Activated CD8-positive, alpha-beta memory T cell treated with anti-CD3 and anti-CD28 coated beads, Interleukin-2, amount 50 U/mL, for 4 hours (primary cell): ENCODE measurements at regions not wholly inside any gene's neighbourhood (a gene's known extent, or its start where the extent isn't known, plus 50 kb on each side); places are given as distances from the start of the nearest gene placed in this dataset.
"Not testable (repeated sequence)": the region's sequence is repeated elsewhere in the genome, so short reads cannot be mapped to it uniquely, and the experiment has no call there.

ENCODE experiments used
- DNase-seq: peaks from one replicate; pipeline ENCODE4 v3.0.0-alpha.2; 2020

DNA sequence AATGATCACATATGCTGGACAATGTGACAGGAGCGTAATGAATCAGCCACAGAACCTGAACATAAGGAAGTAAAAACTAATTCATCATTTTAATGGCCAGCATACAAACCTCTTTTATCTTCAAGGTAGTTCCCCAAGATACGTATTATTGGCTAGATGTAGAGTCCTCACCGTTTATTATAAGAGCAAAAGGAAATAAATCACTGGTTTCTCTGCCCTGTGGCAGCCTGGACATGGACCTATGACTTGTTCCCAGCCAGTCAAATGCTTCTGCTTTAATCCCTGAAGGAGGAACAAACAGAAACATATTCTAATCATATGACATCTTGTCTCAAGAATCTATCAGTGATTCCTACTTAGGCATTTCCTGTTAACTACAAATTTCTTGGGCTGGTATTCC is 86.8 kb upstream of the FAM241A start:
- no peak for DNase-seq

DNA sequence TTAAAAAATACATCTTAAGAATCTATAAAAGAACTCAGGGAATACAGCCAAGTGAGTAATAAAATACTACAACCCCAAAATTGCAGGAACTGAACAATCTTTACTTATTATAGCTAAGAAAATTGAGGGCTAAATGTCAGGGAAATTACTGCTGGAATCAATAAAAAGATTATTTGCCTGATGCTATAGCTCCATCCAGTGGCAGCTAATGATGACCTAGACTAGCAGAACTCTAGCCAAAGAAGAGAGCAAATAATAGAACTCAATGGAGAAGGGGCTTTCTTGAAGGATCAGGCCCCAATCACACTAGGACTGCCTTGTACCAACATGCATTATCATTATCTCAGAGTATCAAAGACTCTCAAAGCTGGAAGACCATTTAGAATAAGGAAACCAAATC is 85.0 kb upstream of the FAM241A start:
- no peak for DNase-seq

DNA sequence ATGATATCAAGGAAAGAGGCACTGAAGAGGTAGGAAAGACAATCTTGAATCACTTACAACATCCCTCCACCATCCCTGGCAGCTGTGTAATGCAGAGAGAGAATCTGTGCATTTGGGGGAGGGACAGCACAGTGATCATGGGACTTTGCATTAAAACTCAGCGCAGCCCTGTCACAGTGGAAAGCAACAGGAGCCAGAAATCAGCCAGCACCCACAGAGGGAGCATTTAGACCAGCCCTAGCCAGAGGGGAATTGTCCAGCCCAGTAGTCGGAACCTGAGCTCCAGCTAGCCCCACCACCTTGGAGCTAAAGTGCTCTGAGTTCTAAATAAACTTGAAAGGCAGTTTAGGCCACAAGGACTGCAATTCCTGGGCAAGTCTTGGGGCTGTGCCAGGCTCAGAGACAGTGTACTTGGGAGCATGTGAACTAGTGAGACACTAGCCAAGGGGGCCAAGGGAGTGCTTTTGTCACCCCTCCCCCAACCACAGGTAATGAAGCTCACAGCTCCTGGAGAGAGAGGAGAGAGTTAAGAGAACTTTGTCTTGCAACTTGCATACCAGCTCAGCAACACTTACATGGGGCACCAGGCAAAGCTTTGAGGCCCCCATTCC is 83.9 kb upstream of the FAM241A start:
- no peak for DNase-seq

DNA sequence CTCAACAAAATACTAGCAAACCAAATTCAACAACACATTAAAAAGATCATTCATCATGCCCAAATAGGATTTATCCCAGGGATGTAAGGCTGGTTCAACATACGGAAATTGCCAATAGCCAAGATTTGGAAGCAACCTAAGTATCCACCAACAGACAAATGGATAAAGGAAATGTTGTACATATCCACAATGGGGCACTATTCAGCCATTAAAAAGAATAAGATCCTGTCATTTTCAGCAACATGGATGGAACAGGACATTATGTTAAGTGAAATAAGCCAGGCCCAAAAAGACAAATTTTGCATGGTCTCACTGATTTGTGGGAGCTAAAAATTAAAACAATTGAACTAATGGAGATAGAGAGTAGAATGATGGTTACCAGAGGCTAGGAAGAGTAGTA is 82.0 kb upstream of the FAM241A start:
- no peak for DNase-seq

DNA sequence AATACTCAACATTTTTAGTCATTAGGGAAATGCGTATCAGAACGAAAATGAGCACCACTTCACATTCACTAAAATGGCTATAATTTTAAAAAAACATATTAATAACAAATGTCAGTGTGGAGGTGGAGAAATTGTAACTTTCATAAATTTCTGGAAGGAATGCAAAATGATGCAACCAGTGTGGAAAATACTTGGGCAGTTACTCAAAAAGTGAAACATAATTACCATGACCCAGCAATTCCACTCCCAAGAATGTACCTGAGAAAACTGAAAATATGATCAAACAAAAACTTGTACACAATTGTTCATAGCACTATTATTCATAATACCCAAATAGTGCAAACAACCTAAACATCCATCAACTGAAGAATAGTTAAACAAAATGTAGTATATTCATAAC is 76.1 kb upstream of the FAM241A start:
- no peak for DNase-seq

DNA sequence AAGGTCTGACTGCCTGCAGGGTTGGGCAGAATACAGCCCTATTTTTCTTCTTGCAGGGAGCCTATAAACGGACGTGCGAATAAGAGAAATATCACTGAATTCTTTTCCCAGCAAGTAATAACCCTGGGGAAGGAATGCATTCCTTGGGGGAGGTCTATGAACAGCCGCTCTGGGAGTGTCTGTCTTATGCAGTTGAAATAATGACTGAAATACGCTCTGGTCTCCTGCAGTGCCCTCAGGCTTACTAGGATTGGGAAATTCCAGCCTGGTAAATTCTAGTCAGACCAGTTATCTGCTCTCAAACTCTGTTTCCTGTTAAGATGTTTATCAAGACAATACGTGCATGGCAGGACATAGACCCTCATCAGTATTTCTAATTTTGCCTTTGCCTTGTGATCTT is 72.1 kb upstream of the FAM241A start:
- DNase-seq, result no peak

DNA sequence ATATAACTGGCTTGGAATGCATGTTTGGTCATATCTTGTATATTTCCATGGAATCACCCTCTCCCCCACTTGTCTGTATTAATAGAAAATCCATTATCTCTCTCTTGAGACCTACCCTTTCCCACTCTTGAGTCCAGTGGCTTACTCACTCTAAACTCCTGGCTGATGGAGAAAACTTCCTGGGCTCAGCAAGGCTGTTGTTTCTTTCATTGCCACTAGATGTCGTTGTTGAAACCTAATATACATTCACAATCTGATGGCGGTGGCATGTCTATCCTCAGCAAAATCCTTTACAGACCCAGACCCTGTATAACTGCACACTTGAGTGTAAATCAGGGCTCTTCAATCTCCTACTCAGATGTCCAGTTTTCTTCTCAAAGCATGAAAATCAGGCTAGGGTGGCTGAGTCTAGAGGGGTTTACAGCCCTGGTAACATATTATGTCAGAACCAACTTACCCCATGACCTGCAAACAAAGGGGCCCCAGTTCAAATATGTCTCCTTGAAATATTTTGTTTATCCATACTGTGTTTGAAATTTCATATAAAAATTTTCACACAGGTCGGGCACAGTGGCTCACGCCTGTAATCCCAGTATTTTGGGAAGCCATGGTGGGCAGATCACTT is 70.0 kb upstream of the FAM241A start:
- DNase-seq, result no peak

DNA sequence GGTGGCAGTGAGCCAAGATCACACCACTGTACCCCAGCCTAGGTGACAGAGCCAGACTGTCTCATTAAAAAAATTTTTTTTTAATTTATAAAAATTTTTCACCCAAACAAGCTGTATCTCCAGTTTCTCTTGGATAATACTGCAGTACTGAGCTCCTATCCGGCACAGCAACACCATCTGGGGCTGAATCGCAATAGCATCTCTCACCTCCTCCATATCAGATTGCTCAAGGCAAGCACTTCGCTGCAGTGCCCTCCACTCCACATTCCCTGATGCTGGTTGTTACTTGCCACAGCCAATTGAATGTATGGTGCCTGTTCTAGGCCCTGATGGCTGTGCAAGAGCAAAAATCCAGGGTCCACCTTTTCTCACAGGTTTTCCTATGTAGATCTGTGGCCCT is 69.3 kb upstream of the FAM241A start:
- DNase-seq, result no peak

DNA sequence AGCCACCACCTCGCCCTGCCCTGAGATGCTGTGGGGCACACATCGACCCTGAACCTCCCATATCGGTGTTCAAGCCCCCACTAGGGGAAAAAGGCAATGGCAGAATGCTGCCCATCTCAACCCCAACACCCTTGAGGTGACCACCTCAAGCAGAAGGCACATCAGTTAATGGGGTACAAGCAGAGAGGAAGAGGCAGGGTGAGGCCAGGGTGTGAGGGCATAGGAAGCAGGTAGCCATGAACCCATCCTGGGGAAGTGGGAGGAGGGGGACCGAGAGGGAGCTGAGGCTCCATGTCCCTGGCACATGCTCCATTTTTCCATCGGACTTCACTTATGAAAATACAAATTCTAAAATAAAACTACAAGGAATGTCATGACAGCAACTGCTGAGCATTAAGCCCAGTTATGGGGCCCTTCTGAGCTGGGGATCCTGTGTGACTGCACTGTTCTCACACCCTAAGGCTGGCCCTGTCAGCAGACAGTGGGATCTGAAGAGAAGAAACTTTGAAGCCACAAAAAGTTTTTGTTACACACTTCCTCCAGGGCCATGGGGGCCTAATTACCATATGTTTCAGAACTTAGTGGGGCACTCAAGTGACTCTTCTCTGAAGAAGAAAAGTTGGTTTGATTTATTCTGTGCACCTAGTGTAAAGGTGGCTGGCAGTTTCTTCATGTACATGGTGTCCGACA is 68.2 kb upstream of the FAM241A start:
- DNase-seq, result no peak

DNA sequence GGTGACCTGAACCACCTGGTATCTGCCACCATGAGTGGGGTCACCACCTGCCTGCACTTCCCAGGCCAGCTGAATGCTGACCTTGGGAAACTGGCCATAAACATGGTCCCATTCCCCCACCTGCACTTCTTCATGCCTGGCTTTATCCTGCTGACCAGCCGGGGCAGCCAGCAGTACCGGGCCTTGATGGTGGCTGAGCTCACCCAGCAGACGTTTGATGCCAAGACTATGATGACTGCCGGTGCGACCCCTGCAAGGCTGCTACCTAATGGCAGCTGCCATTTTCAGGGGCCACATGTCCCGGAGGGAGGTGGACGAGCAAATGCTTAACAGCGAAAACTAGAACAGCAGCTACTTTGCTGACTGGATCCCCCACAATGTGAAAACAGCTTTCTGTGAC is 67.5 kb upstream of the FAM241A start:
- DNase-seq, result no peak

DNA sequence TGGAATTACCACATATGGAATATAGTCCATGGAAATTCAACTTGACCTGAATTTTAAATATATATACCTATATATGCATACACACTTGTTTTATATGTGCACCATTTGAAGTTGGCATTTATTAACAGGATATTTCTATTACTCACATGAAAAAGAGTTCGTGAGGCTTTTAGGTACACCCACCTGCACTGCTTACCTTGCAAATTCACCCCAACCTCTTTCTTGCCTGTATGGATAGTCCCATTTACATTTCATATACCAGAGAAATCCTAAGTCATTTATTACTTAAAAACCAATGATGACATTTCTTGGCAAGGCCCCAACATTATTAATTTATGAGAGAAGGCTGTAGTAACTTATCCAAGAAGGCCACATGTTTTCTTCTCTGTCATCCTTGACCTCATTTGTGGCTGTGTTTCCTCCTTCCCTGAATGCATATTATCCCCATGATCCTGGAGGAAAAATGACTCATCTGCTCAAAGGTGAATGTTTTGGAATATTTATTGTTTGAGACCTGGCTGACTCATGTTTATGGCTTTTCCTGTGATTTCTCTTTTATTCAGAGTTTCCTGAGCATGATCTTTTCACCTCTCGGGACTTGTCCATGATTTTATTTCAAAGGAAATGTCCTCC is 62.2 kb upstream of the FAM241A start:
- DNase-seq, result no peak

DNA sequence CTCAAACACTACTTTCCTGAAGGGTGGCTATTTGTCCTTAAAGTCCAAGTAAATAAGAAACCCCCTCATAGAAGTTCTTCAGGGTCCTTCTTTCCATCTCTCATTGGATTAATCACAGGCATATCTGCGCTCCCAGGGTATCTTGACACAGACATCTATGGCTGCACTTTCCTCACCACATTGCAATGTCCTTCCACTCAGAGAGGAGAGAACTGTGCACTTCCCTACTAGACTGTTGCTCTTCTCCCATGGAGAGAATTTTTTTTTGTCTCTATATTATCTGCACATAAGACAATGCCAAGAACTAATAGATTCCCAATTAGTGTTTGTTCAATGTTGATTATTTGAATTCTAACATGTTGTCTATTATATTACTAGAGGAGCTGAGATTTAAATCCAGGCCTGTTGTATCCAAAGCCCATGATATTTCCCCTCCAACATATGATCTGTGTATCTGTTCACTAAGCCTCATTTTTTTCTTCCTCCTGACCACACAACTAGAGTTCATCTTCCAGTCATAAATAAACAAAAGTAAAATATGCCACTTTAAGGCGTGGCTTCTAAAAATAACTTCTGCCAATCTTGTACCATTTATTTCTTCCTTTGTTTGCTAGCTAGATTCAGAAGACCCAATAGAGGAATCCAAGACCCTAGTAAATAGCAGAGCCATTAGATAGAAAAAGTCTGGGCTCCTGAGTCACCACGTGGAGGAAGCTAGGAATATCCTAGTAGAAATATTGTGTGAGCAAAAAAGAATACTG is 61.5 kb upstream of the FAM241A start:
- DNase-seq, result no peak

DNA sequence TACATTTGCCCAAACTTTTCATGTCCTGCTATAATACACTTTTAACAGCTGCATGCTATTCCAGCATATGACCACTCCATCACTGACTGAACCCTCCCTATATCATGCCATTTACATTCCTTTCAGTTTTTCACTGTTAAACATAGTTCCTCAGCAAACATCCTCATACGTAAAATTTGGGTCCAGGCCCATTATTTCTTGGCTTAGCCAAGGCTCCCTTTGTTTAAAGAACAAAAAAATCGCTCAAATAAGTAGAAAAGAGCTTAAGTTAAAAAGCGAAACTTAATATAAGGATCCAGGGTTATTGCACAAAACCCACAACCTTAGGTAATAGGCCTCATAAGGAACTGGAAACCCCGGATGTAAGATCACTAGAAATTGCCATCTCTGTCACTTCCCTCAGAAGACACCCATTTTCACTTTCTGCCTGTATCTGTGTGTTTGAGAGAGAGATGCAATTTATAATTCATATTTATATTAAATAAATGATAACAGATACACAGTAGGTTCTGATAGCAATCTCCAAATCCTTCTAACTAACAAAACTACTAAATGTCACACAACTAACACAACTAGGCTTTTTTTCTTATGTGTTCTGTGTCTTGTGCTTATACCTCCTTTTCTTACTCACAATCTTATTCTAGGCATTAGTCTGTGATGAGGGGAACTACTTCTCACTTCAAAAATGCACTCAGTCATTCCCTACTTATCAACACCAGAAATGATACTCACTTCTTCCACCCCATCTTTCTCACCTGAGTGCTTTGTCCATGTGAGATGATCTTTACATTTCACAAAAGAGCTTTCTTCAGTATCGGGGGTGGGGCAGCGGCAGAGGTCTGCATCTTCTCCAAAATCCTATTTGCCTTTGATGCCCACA is 59.9 kb upstream of the FAM241A start:
- DNase-seq, result no peak

DNA sequence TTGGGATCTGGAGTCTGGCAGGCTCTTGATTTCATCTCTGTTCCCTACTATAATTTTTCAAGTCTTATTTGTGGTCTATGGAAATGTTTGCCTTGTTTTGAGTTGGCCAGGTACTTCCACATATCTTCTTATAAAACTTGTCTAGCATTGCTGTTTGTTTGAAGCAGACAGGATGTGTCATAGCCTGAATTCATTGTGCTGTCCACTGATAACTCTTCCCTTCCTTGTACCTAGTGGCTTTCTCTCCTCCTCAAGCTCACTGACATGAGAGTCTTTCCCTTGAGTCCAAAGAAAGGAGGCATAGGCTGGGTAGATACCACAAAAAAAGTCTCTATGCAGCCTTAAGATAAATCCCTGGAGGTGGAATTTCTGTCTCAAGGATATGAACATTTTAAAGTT is 59.2 kb upstream of the FAM241A start:
- no peak for DNase-seq

DNA sequence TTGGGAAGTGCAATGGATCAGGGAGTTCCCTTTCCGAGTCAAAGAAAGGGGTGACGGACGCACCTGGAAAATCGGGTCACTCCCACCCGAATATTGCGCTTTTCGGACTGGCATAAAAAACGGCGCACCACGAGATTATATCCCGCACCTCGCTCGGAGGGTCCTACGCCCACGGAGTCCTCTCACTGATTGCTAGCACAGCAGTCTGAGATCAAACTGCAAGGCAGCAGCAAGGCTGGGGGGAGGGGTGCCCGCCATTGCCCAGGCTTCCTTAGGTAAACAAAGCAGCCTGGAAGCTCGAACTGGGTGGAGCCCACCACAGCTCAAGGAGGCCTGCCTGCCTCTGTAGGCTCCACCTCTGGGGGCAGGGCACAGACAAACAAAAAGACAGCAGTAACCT is 58.6 kb upstream of the FAM241A start:
- not testable (repeated sequence) for DNase-seq

DNA sequence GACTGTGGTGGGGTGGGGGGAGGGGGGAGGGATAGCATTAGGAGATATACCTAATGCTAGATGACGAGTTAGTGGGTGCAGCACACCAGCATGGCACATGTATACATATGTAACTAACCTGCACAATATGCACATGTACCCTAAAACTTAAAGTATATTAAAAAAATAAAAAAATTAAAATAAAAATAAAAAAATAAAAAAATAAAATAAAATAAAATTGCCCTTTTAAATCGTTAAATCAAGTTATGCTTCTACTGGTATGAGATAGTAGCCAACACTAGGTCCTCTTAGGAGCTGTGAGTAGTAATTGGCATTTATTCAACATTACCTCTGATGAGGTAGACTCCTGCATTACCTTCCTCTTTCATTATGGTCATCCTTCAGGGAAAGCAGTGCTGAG is 52.9 kb upstream of the FAM241A start:
- DNase-seq, result not testable (repeated sequence)

DNA sequence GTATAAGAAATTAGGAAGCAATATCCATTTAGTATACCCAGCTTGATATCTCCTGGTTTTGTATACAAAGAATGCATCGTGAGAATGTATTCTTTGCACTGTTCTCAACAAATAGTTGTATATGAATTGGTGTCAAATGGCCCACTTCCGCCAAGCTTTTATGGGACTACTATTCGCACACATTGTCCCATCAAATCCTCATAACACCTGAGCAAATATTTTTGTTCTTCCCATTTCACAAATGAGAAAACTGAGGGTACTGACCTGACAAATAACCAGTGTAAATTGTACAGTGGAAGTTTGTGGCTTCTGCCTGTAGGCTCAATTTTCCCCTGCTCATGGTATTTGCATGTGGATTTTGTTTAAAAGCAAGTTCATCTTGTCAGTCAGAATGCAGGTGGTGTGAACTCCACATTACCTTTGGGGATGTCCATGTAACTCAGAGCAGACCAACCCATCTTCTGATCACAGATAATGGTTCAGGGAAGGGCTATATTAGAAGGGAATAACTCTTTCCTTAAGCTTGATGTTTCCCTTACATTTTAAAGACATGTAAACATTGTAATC is 51.5 kb upstream of the FAM241A start:
- no peak for DNase-seq

DNA sequence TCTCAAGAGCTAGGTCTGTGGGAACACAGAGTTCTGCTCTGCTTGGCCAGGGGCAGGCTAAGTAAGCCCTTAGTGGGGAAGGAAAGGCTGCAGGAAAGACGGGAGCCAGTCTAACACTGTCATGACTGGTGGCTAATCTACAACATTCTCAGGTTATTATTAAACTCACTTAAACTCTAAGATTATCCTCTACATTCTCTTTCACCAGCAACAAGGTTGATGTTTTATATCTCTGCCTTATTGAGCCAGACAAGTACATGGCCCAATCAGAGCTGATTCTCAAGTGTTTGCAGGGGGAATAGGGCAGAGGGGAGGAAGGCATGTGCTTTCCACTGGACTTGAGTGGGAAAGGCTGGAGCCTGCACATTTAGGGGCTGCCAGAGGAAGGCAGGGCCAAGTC is 50.9 kb upstream of the FAM241A start:
- no peak for DNase-seq
